Ishikawa (cell line): ENCODE measurements at regions not wholly inside any gene's neighbourhood (a gene's known extent, or its start where the extent isn't known, plus 50 kb on each side); places are given as distances from the start of the nearest gene placed in this dataset.

Source experiments
- CEBPB ChIP-seq: IDR thresholded peaks from 2 replicates; pipeline ENCODE4 v1.6.1; 2012
- CREB1 ChIP-seq: IDR thresholded peaks from 2 replicates; pipeline ENCODE4 v1.6.1; 2012; ENCODE audit warnings: low read depth
- EGR1 ChIP-seq: IDR thresholded peaks from 2 replicates; pipeline ENCODE4 v1.6.1; 2012
- EP300 ChIP-seq: IDR thresholded peaks from 2 replicates; pipeline ENCODE4 v1.6.1; 2012; ENCODE audit warnings: borderline replicate concordance
- FOXM1 ChIP-seq: IDR thresholded peaks from 2 replicates; pipeline ENCODE4 v1.6.1; 2012; ENCODE audit warnings: low read depth, borderline replicate concordance
- NFIC ChIP-seq: IDR thresholded peaks from 2 replicates; pipeline ENCODE4 v1.6.1; 2012
- RAD21 ChIP-seq: IDR thresholded peaks from 2 replicates; pipeline ENCODE4 v1.6.1; 2012; ENCODE audit warnings: low read depth
- TAF1 ChIP-seq: IDR thresholded peaks from 2 replicates; pipeline ENCODE4 v1.6.1; 2012; ENCODE audit warnings: low read depth, mild to moderate bottlenecking
- TCF12 ChIP-seq: IDR thresholded peaks from 2 replicates; pipeline ENCODE4 v1.6.1; 2012; ENCODE audit warnings: low read depth
- TEAD4 ChIP-seq: IDR thresholded peaks from 2 replicates; pipeline ENCODE4 v1.6.1; 2012
- YY1 ChIP-seq: IDR thresholded peaks from 2 replicates; pipeline ENCODE4 v1.6.1; 2012; ENCODE audit warnings: low read depth
- ZBTB7A ChIP-seq: IDR thresholded peaks from 2 replicates; pipeline ENCODE4 v1.6.1; 2012; ENCODE audit warnings: low read depth
- TF ChIP-seq, protein P1 (sequence below): IDR thresholded peaks from 2 replicates; pipeline ENCODE4 v1.6.1; 2012
- TF ChIP-seq, protein P2 (sequence below): IDR thresholded peaks from 2 replicates; pipeline ENCODE4 v1.6.1; 2012; ENCODE audit warnings: low read depth, mild to moderate bottlenecking
- TF ChIP-seq, protein P3 (sequence below): IDR thresholded peaks from 2 replicates; pipeline ENCODE4 v1.6.1; 2012

DNA sequence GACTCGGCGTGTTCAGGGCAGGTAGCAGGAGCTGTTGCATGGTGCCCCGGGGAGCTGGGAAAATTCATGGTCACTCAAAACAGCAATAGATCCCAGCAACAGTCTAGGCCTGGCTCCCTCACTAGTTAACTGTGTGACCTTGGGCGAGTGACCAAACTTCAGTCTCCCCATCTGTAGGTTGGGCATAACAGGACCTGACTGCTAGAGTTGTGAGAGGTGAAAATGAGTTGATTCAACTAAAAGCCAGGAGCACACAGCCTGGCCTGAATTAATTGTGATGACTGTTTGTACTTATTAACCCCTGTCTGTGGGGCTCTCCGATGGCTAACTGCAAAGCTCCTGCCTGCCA lies 306.9 kb downstream of the SOX9 start:
- no peak for TF ChIP-seq TCF12
- TF ChIP-seq RAD21 = no peak
- TF ChIP-seq, protein P1, sequence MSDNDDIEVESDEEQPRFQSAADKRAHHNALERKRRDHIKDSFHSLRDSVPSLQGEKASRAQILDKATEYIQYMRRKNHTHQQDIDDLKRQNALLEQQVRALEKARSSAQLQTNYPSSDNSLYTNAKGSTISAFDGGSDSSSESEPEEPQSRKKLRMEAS = no peak
- TF ChIP-seq YY1 = no peak

DNA sequence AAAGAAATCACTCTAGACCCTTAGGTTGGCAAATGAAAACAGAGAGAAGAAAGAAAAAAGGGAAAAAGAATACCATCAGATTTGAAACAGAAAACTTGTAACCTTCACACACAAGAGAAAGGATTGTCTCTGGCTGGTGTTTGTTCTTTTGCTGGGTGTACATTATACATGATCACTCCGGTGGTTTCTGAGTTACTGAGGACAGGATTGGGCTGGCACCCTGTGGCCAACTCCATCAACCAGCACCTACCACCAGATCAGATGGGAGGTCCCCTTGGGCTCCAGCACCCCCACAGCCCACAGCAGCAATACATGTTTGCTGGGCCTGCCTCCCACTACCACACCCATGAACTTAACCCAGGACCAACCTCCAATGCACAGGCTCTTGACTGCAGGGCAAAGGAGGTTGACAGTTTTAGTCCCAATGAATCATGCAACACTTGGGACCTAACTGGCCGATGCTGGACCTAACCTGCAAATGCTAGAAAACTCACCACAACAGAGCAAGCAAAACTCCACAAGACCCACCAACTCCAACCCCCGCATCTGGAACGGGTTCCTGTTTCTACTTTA lies 308.3 kb downstream of the SOX9 start:
- TF ChIP-seq, protein P2, sequence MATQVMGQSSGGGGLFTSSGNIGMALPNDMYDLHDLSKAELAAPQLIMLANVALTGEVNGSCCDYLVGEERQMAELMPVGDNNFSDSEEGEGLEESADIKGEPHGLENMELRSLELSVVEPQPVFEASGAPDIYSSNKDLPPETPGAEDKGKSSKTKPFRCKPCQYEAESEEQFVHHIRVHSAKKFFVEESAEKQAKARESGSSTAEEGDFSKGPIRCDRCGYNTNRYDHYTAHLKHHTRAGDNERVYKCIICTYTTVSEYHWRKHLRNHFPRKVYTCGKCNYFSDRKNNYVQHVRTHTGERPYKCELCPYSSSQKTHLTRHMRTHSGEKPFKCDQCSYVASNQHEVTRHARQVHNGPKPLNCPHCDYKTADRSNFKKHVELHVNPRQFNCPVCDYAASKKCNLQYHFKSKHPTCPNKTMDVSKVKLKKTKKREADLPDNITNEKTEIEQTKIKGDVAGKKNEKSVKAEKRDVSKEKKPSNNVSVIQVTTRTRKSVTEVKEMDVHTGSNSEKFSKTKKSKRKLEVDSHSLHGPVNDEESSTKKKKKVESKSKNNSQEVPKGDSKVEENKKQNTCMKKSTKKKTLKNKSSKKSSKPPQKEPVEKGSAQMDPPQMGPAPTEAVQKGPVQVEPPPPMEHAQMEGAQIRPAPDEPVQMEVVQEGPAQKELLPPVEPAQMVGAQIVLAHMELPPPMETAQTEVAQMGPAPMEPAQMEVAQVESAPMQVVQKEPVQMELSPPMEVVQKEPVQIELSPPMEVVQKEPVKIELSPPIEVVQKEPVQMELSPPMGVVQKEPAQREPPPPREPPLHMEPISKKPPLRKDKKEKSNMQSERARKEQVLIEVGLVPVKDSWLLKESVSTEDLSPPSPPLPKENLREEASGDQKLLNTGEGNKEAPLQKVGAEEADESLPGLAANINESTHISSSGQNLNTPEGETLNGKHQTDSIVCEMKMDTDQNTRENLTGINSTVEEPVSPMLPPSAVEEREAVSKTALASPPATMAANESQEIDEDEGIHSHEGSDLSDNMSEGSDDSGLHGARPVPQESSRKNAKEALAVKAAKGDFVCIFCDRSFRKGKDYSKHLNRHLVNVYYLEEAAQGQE = no peak
- TF ChIP-seq TCF12 (no peak), RAD21 (peak; percentile 36; the same call in 1 of the 2 replicates), FOXM1 (no peak)

DNA sequence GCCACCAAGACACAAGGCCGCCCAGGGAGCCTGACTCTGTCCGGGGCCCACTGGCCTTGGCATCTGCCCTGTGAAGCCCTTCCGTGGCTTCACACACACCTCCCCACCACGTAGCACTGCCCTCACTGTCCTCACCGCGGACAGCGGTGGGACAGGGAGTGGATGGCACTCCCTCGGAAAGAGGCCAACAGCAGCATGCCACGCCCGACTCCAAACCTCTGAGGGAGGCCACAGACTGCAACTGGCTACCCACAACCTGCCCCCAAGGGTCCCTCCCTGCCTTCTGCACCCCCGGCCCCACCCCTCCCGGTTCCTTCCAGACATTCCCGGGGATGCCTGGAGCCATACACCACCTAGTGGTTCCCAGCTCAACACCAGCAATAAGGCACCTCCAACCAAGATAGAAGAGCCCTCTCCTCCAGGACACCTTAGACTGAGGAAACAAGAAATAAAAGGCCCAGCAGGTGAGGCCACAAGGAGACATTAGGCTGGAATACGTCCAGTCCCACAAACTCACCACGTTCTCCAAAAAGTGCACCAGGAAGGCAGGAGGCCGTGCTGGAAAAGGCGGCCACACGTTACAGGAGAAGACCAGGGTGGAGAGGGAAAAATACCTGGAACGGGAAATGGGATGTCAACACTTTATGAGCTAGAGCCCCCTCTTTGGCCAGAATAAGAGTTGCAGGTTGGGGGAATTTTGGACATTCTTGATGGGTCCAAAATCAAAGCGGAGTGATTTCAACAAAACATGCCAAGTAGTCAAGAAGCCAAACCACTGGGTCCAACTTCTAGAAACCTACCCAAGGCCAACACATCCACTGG lies 310.0 kb downstream of the SOX9 start:
- TF ChIP-seq RAD21 (peak; percentile 70), CREB1 (no peak)

DNA sequence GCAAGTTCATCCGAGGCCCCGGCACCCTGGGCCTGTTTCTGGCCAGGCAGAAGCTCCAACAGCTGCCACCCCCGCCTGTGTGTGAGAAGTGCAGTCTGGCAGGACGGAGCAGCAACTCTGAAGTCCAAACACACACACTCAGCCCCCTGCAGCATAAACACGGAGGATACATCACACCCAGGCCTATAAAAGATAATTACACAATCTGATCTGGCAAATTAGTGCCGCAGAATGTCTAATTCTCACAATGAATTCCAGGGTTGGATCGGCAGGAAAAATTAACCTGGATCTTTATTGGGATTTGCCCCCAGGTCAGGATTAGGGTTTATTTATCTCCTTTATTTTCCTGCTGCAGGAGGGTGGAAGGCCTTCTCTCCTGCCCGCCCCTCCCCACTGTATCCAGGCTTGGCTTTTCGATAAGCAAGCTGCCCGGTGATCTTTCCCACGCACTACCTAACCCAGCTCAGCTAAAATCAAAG lies 311.4 kb downstream of the SOX9 start:
- no peak for TF ChIP-seq TCF12
- no peak for TF ChIP-seq ZBTB7A
- no peak for TF ChIP-seq TEAD4
- no peak for TF ChIP-seq FOXM1
- TF ChIP-seq, protein P1 = no peak
- no peak for TF ChIP-seq NFIC
- no peak for TF ChIP-seq TAF1
- no peak for TF ChIP-seq EGR1
- TF ChIP-seq YY1 = no peak
- no peak for TF ChIP-seq RAD21
- TF ChIP-seq, protein P3, sequence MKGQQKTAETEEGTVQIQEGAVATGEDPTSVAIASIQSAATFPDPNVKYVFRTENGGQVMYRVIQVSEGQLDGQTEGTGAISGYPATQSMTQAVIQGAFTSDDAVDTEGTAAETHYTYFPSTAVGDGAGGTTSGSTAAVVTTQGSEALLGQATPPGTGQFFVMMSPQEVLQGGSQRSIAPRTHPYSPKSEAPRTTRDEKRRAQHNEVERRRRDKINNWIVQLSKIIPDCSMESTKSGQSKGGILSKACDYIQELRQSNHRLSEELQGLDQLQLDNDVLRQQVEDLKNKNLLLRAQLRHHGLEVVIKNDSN = no peak
- no peak for TF ChIP-seq EP300
- TF ChIP-seq CREB1 = no peak
- TF ChIP-seq, protein P2 = no peak
- no peak for TF ChIP-seq CEBPB

DNA sequence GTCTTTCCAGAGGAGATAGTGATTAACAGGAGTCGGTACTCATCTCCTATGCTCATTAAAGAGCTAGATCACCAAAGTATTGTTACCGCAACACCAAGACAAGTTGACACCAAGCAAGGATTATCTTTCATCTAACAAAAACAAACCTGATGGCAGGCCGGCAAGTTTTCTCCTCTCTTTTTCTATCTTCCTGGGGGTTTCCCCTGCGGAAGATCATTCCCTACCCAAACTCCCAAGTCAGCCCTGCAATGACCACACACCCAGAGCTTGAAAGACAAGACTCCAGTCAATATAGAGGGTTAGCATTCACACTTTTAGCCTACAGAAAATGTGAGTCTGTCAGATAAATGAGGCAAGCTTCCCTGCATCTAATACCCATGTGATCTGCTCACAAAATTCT lies 312.1 kb downstream of the SOX9 start:
- no peak for TF ChIP-seq EGR1
- TF ChIP-seq ZBTB7A = no peak
- no peak for TF ChIP-seq EP300
- no peak for TF ChIP-seq NFIC
- TF ChIP-seq TCF12 = no peak
- no peak for TF ChIP-seq TAF1
- no peak for TF ChIP-seq CEBPB

DNA sequence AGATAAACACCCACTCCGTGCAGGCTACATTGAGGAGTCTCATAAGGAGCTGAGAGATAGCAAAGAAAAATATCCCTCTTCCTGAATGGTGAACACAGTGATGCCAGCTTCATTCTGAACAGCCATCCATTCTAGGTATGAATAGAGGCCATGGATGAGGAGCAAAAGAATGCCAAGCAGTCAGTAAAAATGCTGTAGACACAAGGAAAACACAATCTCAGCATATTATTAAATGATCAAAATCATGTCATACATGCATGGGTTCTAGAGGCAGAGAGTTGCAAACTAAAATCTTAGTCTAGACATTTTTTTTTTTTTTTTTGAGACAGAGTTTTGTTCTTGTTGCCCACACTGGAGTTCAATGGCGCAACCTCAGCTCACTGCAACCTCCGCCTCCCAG lies 313.0 kb downstream of the SOX9 start:
- TF ChIP-seq CEBPB (no peak), NFIC (no peak), EGR1 (no peak), RAD21 (no peak), FOXM1 (no peak), EP300 (no peak), TCF12 (no peak), ZBTB7A (no peak), TAF1 (no peak), CREB1 (no peak), TEAD4 (no peak), YY1 (no peak)
- TF ChIP-seq, protein P3 = no peak
- TF ChIP-seq, protein P1 = no peak
- TF ChIP-seq, protein P2 = no peak
